ENCODE measurements at regions not wholly inside any gene's neighbourhood (a gene's known extent, or its start where the extent isn't known, plus 50 kb on each side); places are given as distances from the start of the nearest gene placed in this dataset.

DNA sequence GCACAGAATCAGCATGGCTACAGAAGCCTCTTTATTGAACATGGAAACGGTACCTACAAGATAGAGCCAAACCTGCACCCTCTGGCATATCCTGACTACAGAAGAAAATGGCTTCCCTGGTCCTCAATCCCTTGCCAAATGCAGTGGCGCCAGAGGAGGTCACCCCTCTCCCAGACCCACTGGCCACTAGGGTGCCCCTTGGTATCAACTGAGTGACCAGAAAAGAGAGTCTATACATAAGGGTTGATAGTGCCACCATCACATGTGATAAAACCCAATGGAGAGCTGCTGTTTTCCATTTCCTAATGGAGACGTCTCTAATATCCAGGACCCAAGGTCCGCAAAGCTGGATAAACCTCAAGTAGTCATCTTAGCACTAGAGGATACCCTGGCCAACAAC is 52.7 kb upstream of the ALK start:
- no peak for DNase-seq

DNA sequence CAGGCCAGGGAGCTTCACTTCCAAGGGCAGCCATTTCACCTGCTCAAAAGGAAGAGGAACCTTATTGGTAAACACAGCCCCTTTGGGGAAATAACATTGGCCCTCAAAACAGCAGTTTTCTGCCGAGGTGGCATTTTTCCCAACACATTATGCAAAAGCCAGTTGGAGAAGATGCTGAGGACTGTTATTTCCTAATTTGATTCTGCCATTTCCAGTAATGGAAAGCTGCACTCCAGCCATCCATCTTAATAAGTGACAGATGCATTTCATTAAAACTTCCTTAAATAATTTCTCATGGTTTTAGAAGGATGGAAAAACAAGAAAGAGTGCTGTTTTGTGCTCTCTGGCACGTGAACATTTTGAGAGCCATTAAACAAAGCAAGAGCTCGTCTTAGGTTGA is 55.9 kb upstream of the ALK start:
- DNase-seq, result no peak

- no peak for DNase-seq
Observed at GRCh38 chr2:29981402-29981801, 60.0 kb upstream of the ALK start.

DNA sequence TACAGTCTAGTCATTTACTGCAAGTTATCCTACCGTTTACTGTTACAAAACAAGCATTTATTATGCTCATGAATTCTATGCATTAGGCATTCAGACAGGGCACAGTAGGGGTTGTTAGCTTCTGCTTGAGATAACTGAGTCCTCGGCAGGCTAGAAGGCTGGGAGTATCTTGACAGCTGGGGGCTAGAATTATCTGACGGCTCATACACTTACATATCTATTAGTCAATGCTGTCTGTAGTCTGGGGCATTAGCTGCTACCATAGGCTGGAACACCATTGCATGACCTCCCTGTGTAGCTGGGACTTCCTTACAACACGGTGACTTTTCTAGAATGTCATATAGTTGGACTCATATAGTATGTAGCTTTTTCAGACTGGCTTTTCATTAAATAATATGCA is 61.9 kb upstream of the ALK start:
- no peak for DNase-seq

- DNase-seq, result no peak
Observed at GRCh38 chr2:29987146-29987545, 65.8 kb upstream of the ALK start.

DNA sequence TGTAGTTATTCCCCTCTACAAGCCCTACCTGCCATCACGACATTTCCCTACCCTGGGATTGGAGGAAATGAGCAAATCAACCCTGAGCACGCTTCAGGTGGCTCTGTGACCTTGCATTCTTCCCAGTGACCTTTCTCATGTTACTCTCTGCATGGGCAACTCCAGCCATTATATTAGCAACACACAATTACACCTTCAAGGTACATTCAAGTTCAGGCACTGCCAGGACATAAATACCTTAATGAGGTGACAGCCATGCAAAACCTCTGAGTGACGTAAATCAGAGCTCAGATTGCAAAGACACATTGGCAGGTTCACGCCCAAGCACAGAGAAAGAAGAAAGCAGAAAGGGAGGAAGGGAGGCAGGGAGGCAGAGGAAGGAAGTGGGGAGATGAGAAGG is 68.7 kb upstream of the ALK start:
- no peak for DNase-seq

- no peak for DNase-seq
Observed at GRCh38 chr2:29991086-29991485, 69.7 kb upstream of the ALK start.

DNA sequence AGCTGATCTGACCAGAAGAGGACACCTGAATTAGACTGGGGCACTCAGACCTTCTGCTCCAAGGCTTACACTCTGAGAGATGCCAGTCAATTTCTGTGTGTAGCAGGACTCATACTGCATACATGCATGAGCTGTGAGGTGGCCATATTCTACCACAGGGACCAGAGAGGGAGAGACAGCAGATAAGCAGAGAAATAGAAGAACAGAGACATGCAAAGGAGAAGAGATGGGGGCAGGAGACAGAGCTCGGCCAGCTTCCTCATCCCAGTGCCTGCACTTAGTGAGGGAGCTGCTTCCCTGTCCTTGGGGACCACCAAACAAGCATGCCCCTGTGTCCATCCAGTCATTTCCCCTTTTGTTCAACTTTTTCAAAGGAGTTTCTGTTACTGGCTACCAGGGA is 73.9 kb upstream of the ALK start:
- DNase-seq, result no peak

DNA sequence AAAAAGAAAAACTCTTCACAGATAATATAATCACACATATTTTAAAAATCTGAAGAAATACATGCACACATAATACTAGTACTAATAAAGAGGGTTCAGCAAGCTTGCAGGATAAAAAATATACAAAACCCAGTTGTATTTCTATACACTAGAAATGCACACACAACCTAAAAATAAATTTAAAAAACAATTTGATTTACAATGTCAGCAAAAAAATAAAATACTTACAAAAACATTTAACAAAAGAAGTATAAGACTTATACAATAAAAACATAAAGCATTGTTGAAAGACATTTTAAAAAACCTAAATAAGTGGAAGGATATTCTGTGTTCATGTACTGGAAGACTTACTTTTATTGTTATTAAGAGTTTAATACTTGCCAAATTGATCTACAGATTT is 81.7 kb upstream of the ALK start:
- no peak for DNase-seq

- DNase-seq, result no peak
Observed at GRCh38 chr2:30022444-30023071, 101.2 kb upstream of the ALK start.

GRCh38 chr2:30024281-30024680 is 102.9 kb upstream of the ALK start:
- DNase-seq, result no peak

- DNase-seq, result no peak
Observed at GRCh38 chr2:30026091-30027055, 105.0 kb upstream of the ALK start.

DNA sequence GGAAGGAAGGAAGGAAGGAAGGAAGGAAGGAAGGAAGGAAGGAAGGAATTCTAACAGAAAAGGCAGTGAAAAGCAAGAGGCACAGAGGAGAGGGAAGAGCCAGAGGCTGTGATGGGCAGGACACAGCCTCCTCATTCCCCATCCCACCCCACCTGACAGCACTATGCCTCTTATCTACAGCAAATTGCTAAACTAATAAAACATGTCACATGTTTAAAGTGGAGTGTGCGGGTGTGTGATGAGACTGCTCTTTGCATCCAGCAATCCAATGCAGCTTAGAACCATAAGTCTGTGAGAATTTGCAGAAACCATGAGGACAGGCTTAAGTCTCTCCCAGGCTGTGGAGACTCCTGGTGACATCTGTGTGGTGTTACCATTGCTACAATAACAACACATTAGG is 108.4 kb upstream of the ALK start:
- no peak for DNase-seq

- no peak for DNase-seq
Observed at GRCh38 chr2:30030361-30030760, 109.0 kb upstream of the ALK start.

DNA sequence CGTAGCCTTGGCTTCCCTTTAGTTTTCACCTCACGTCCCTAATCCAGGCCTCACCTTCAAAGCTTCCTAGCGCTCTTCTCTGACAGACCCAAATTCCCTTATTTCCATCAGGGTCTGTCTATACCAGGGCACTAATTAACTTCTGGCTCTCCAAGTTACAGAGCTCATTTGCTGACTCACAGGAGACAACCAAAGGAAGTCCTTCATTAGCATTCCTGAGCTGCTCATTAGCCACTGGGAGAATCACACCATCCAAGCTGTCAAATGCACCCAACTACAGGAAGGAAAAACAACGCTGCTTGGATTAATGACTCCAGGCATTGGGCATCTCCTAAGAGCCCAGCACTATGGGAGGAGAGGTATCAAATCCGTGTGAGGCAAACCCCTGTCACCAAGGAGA is 109.8 kb upstream of the ALK start:
- no peak for DNase-seq

- DNase-seq, result no peak
Observed at GRCh38 chr2:30034052-30034775, 112.6 kb upstream of the YPEL5 start.

GRCh38 chr2:30037016-30037415 is 109.8 kb upstream of the YPEL5 start:
- no peak for DNase-seq

GRCh38 chr2:30038419-30038818 is 108.4 kb upstream of the YPEL5 start:
- DNase-seq, result no peak

GRCh38 chr2:30039101-30039500 is 107.7 kb upstream of the YPEL5 start:
- DNase-seq, result no peak

DNA sequence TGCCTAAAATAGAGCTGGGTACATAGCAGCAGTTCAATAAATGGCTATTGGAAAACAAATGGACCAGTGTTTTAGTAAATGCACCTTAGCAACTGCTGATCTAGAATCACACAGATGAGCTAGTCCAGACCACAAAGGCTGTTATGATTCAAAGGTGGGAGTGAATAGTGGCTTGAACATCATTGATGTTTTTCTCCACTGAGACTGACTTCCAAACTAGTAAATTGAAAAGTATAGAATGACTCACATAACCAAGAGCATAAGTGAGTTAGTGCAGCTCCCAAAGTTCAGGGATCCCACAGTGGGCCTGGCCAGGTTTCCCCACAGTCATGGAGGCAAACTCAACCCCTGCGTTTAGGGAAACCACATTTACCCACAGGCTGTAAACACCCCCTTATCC is 106.7 kb upstream of the YPEL5 start:
- no peak for DNase-seq

DNA sequence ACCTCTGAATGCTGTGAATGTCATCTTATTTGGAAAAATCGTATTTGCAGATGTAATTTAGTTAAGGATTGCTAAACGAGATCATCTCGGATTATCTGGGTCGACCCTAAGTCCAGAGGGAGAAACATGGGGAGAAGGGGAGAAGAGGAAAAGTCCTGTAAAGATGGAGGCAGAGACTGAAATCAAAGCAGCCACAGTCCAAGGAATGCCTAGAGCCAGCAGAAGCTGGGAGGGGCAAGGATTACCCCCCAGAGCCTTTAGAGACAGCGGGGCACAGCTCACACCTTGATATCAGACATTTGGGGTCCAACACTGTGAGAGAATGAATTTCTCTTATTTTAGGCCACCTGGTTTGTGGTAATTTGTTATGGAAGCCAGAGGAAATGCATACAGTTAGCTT is 104.9 kb upstream of the YPEL5 start:
- DNase-seq, result no peak

DNA sequence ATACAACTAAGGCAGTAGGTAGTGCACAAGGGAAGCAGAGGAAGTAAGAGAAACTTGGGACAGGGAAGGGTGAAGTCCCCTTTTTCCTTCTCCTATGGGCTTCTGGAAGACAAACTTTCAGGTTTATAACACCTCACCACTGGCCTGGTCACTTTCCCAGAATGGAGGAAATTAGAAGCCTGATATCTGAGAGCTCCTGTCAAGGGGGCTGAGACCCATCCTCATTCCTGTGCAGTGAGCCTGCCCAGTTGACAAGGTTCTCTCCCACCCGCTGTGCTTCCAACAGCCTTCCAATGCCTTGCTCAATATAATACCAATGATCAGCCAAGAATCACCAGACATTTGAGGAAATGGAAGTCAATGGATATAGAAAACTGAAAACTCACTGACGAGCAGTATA is 100.4 kb upstream of the YPEL5 start:
- no peak for DNase-seq

GRCh38 chr2:30046979-30047378 is 99.8 kb upstream of the YPEL5 start:
- DNase-seq, result no peak

GRCh38 chr2:30048636-30049175 is 98.1 kb upstream of the YPEL5 start:
- DNase-seq, result no peak

Data from NCI-H2029 treated with DMSO at 0.1 percent for 48 hours (cell line).